ENCODE measurements at regions not wholly inside any gene's neighbourhood (a gene's known extent, or its start where the extent isn't known, plus 50 kb on each side); places are given as distances from the start of the nearest gene placed in this dataset.

- peaks cover 16% of the 10 kb centered on the region for H3K27me3 Mint-ChIP-seq (ENCODE audit: low read depth, unreplicated experiment)
- H3K27ac Mint-ChIP-seq (ENCODE audit: unreplicated experiment) = no peak overlapping the region
- no peak for TF ChIP-seq EZH2 (IDR thresholded peaks at IDR 0.05; ENCODE audit: insufficient read depth, low read length)
- Histone ChIP-seq H3K9ac (ENCODE audit: low read length) (no peak overlapping the region), H3K9me3 (ENCODE audit: insufficient read depth, low read depth, low read length) (no peaks in the 10 kb centered on the region), H3K27ac (ENCODE audit: low read depth, low read length) (no peak overlapping the region), H4K20me1 (ENCODE audit: insufficient read depth, low read length) (no peaks in the 10 kb centered on the region), H3K4me3 (ENCODE audit: insufficient read depth, low read depth, low read length) (no peak overlapping the region), H2AFZ (ENCODE audit: low read depth, low read length) (no peak overlapping the region), H3K4me2 (ENCODE audit: low read length) (no peak overlapping the region), H3K79me2 (ENCODE audit: insufficient read depth, low read length) (no peaks in the 10 kb centered on the region), H3K36me3 (ENCODE audit: insufficient read depth, low read length) (no peaks in the 10 kb centered on the region), H3K4me1 (ENCODE audit: insufficient read depth, low read length) (no peaks in the 10 kb centered on the region), H3K27me3 (ENCODE audit: insufficient read depth, low read length) (no peaks in the 10 kb centered on the region)
- H3K36me3 Mint-ChIP-seq (ENCODE audit: low read depth, unreplicated experiment) = peaks cover 2% of the 10 kb centered on the region
- no peak overlapping the region for H3K4me3 Mint-ChIP-seq (ENCODE audit: unreplicated experiment)
- FAIRE-seq = no peak
- H3K9me3 Mint-ChIP-seq (ENCODE audit: unreplicated experiment) = peaks cover 16% of the 10 kb centered on the region
- no peaks in the 10 kb centered on the region for H3K4me1 Mint-ChIP-seq (ENCODE audit: low read depth, unreplicated experiment)
- no peak for DNase-seq (ENCODE audit: low read depth)
Measured at GRCh38 chr6:170068496-170068895, 222.4 kb downstream of the DLL1 start.

GRCh38 chr6:170067923-170068360, 222.9 kb downstream of the DLL1 start:
- H4K20me1 ChIP-seq (ENCODE audit: insufficient read depth, low read length) = no peaks in the 10 kb centered on the region
- no peak for DNase-seq (ENCODE audit: low read depth)
- H3K4me1 ChIP-seq (ENCODE audit: insufficient read depth, low read length) = no peaks in the 10 kb centered on the region
- H3K4me1 Mint-ChIP-seq (ENCODE audit: low read depth, unreplicated experiment) = no peaks in the 10 kb centered on the region
- H3K79me2 ChIP-seq (ENCODE audit: insufficient read depth, low read length) = no peaks in the 10 kb centered on the region
- no peaks in the 10 kb centered on the region for H3K9me3 ChIP-seq (ENCODE audit: insufficient read depth, low read depth, low read length)
- no peak overlapping the region for H3K4me2 ChIP-seq (ENCODE audit: low read length)
- no peak for FAIRE-seq
- no peak overlapping the region for H3K27ac Mint-ChIP-seq (ENCODE audit: unreplicated experiment)
- no peak overlapping the region for H3K4me3 Mint-ChIP-seq (ENCODE audit: unreplicated experiment)
- H3K27me3 ChIP-seq (ENCODE audit: insufficient read depth, low read length) = no peaks in the 10 kb centered on the region
- TF ChIP-seq CTCF (IDR thresholded peaks at IDR 0.05; ENCODE audit: insufficient read depth, low read depth, low read length) (no peak), EZH2 (IDR thresholded peaks at IDR 0.05; ENCODE audit: insufficient read depth, low read length) (no peak)
- H3K9me3 Mint-ChIP-seq (ENCODE audit: unreplicated experiment) = peaks cover 16% of the 10 kb centered on the region
- H3K27me3 Mint-ChIP-seq (ENCODE audit: low read depth, unreplicated experiment) = peaks cover 18% of the 10 kb centered on the region
- H3K9ac ChIP-seq (ENCODE audit: low read length) = no peak overlapping the region
- no peak overlapping the region for H3K27ac ChIP-seq (ENCODE audit: low read depth, low read length)
- peaks cover 2% of the 10 kb centered on the region for H3K36me3 Mint-ChIP-seq (ENCODE audit: low read depth, unreplicated experiment)
- H3K36me3 ChIP-seq (ENCODE audit: insufficient read depth, low read length) = no peaks in the 10 kb centered on the region
- H3K4me3 ChIP-seq (ENCODE audit: insufficient read depth, low read depth, low read length) = no peak overlapping the region
- H2AFZ ChIP-seq (ENCODE audit: low read depth, low read length) = no peak overlapping the region

- DNase-seq (ENCODE audit: low read depth) = no peak
- FAIRE-seq = no peak
- no peaks in the 10 kb centered on the region for H4K20me1 ChIP-seq (ENCODE audit: insufficient read depth, low read length)
- H3K27me3 ChIP-seq (ENCODE audit: insufficient read depth, low read length) = no peaks in the 10 kb centered on the region
- peaks cover 2% of the 10 kb centered on the region for H3K36me3 Mint-ChIP-seq (ENCODE audit: low read depth, unreplicated experiment)
- no peak for TF ChIP-seq CTCF (IDR thresholded peaks at IDR 0.05; ENCODE audit: insufficient read depth, low read depth, low read length)
- TF ChIP-seq EZH2 (IDR thresholded peaks at IDR 0.05; ENCODE audit: insufficient read depth, low read length) = no peak
- no peaks in the 10 kb centered on the region for H3K4me1 Mint-ChIP-seq (ENCODE audit: low read depth, unreplicated experiment)
- H2AFZ ChIP-seq (ENCODE audit: low read depth, low read length) = no peak overlapping the region
- no peaks in the 10 kb centered on the region for H3K36me3 ChIP-seq (ENCODE audit: insufficient read depth, low read length)
- no peak overlapping the region for H3K27ac Mint-ChIP-seq (ENCODE audit: unreplicated experiment)
- H3K79me2 ChIP-seq (ENCODE audit: insufficient read depth, low read length) = no peaks in the 10 kb centered on the region
- no peaks in the 10 kb centered on the region for H3K4me1 ChIP-seq (ENCODE audit: insufficient read depth, low read length)
- no peaks in the 10 kb centered on the region for H3K9me3 ChIP-seq (ENCODE audit: insufficient read depth, low read depth, low read length)
- H3K27me3 Mint-ChIP-seq (ENCODE audit: low read depth, unreplicated experiment) = peaks cover 25% of the 10 kb centered on the region
- no peak overlapping the region for H3K4me3 Mint-ChIP-seq (ENCODE audit: unreplicated experiment)
- H3K4me3 ChIP-seq (ENCODE audit: insufficient read depth, low read depth, low read length) = no peak overlapping the region
- H3K4me2 ChIP-seq (ENCODE audit: low read length) = no peak overlapping the region
- no peak overlapping the region for H3K9ac ChIP-seq (ENCODE audit: low read length)
- peaks cover 16% of the 10 kb centered on the region for H3K9me3 Mint-ChIP-seq (ENCODE audit: unreplicated experiment)
- H3K27ac ChIP-seq (ENCODE audit: low read depth, low read length) = no peak overlapping the region
Measured at GRCh38 chr6:170067181-170067641, 223.7 kb downstream of the DLL1 start.

Measured in astrocyte (in vitro differentiated cells and primary cell).